ENCODE measurements at regions not wholly inside any gene's neighbourhood (a gene's known extent, or its start where the extent isn't known, plus 50 kb on each side); places are given as distances from the start of the nearest gene placed in this dataset.
"Not testable (repeated sequence)": the region's sequence is repeated elsewhere in the genome, so short reads cannot be mapped to it uniquely, and the experiment has no call there.

DNA sequence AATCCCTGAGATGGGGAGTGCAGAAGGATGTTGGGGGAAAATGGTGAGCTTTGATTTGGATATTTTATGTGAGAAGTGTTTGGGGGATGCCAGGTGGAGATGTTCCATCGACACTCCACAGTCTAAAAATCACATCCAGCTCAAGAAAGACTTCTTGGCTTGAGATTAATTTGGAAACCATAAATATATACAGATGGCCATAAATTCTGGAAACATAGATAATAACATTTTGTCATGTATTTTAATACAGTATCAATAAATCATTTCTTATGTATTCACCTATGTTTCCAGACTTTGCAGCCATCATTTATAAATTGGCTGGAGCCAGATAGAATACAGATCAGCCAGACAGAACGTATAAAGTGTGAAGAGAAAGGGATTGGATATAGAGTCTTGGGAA, 245.5 kb upstream of the DDHD1 start:
- DNase-seq = no peak
- Histone ChIP-seq H3K27ac (no peak overlapping the region), H3K27me3 (no peaks in the 10 kb centered on the region), H3K4me1 (no peaks in the 10 kb centered on the region), H3K4me3 (no peak overlapping the region), H3K9me3 (peaks cover 0 to 26% of the 10 kb centered on the region in 2 donors), H3K36me3 (no peaks in the 10 kb centered on the region)
- ATAC-seq = no peak
- no peak for TF ChIP-seq CTCF (IDR thresholded peaks at IDR 0.05)
- intact Hi-C loops (cut with DNase I) = no loop called here

DNA sequence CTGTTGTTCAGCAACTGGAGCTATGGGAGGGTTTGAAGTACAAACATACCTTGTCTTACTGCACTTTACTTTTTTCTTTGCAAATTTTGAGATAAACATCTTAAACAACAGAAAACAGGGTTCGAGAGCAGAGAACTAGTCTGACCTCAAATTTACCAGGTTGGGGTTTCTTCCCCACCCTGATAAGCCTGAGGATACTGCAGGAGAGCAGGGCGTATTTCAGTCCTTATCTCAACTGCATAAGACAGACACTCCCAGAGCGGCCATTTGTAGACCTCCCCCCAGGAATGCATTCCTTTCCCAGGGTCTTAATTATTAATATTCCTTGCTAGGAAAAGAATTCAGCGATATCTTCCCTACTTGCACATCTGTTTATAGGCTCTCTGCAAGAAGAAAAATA, 242.1 kb upstream of the DDHD1 start:
- H3K27ac ChIP-seq; intact Hi-C loops (cut with DNase I); H3K27me3 ChIP-seq; H3K36me3 ChIP-seq; DNase-seq; ATAC-seq; H3K4me3 ChIP-seq; H3K4me1 ChIP-seq: not testable (repeated sequence)
- peaks cover 0 to 26% of the 10 kb centered on the region in 2 donors for H3K9me3 ChIP-seq

DNA sequence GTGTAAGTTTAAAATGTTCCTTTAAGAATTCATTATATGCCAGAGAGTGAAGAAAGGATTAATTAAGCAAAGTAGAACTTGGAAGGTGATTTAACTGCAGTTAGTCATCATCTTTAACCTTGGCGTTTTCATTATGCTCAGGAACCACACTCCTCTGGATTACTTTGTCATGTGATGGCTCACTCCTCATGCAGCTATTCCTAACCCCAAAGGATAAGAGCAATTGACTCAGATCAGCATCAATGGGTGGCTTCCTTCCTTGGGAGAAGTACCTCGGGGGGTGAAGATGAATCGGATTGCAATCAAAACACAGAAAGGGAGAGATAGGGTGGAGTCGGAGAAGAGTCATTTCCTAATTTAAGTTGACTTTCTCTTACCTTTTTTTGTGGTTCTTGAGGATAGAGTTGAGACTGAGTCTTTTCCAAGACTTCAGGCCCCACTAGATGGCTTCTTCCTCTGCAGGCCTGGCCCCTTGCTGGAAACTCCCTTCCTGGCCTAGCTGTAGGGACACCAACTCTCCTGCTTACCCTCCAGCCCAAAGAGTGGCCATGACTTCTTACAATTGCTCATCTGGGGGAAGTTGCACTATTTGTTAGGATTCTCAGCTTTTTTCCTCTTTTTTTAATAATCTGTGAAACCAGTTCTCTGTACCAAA, 238.6 kb upstream of the DDHD1 start:
- Histone ChIP-seq H3K4me1 (no peaks in the 10 kb centered on the region), H3K27me3 (no peaks in the 10 kb centered on the region), H3K9me3 (peaks cover 0 to 26% of the 10 kb centered on the region in 2 donors), H3K4me3 (no peak overlapping the region), H3K27ac (no peak overlapping the region), H3K36me3 (no peaks in the 10 kb centered on the region)
- intact Hi-C loops (cut with DNase I) = no loop called here
- ATAC-seq = peak; percentile 18
- TF ChIP-seq CTCF (IDR thresholded peaks at IDR 0.05) = no peak
- DNase-seq = no peak

DNA sequence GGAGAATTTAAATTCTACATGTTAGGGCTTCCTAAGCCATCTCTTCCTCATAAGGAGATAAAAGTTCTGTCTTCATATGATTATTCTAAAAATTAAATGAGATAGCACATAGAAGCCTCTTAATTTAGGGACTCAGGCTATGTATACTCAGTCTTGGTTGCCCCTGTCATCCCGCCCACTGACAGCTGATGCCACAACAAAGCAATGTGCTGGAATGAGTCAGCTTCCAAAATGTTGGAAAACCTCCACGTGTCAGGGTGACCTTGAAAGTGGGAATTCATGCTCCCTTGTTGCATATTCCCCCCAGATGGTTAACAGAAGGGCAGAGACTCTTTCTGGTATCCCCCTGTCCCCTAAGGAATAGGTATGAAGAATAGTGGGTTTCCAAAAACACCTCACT, 238.0 kb upstream of the DDHD1 start:
- H3K9me3 ChIP-seq = peaks cover 0 to 20% of the 10 kb centered on the region in 2 donors
- intact Hi-C loops (cut with DNase I) = no loop called here

GRCh38 chr14:53390008-53390407, 236.9 kb upstream of the DDHD1 start:
- TF ChIP-seq CTCF (IDR thresholded peaks at IDR 0.05) = no peak
- H3K4me3 ChIP-seq = no peak overlapping the region
- no peaks in the 10 kb centered on the region for H3K27me3 ChIP-seq
- H3K4me1 ChIP-seq = no peaks in the 10 kb centered on the region
- ATAC-seq (no peak), DNase-seq (no peak)
- H3K36me3 ChIP-seq = no peaks in the 10 kb centered on the region
- intact Hi-C loops (cut with DNase I) = no loop called here
- no peak overlapping the region for H3K27ac ChIP-seq
- peaks cover 0 to 9% of the 10 kb centered on the region in 2 donors for H3K9me3 ChIP-seq

More for the DNA sequence above, 238.0 kb upstream of the DDHD1 start:
- Histone ChIP-seq H3K27ac (no peak overlapping the region), H3K4me1 (no peaks in the 10 kb centered on the region), H3K36me3 (no peaks in the 10 kb centered on the region), H3K27me3 (no peaks in the 10 kb centered on the region), H3K4me3 (no peak overlapping the region)
- no peak for TF ChIP-seq CTCF (IDR thresholded peaks at IDR 0.05)
- DNase-seq (no peak), ATAC-seq (no peak)

DNA sequence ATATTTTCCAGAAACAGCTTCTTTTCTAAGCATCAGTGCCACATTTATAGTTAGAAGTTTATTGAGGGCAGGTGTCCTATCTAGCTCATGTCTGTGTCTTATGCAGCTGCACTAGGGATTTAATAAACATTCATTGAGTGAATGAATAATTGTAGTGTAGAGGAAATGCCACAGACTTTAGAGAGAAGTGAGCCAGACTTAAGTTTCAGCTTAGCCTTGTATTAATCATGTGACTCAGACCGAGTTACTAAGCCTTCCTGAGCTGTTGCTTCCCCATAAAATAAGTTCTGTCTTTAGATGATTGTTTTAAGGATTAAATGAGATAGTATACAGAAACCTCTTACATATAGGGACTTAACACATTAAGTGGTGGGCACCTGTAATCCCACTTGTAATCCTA, 236.1 kb upstream of the DDHD1 start:
- no peaks in the 10 kb centered on the region for H3K36me3 ChIP-seq
- no peak overlapping the region for H3K4me3 ChIP-seq
- peaks cover 0 to 1% of the 10 kb centered on the region in 2 donors for H3K9me3 ChIP-seq
- no peak overlapping the region for H3K27ac ChIP-seq
- ATAC-seq (no peak), DNase-seq (no peak)
- H3K4me1 ChIP-seq = no peaks in the 10 kb centered on the region
- TF ChIP-seq CTCF (IDR thresholded peaks at IDR 0.05) = no peak
- intact Hi-C loops (cut with DNase I) = no loop called here
- H3K27me3 ChIP-seq = no peaks in the 10 kb centered on the region

All from left lung (tissue), 4 donors.